Heart left ventricle (tissue), 13 donors: ENCODE measurements at regions not wholly inside any gene's neighbourhood (a gene's known extent, or its start where the extent isn't known, plus 50 kb on each side); places are given as distances from the start of the nearest gene placed in this dataset.

Source experiments
- CTCF ChIP-seq, 12 donors: fragments of 200-600 bp; sonication (generic) in 4 of 12; IDR thresholded peaks; one replicate each; pipeline versions ENCODE4 v1.5.0 to v1.8.0; 2018 to 2022; ENCODE audit warnings: antibody characterized with exemption in 12 of 12, mild to moderate bottlenecking in 5 of 12
- POLR2A ChIP-seq, 2 donors: fragments of 450-650 bp; IDR thresholded peaks; one replicate each; pipeline ENCODE4 v1.6.1; 2017; ENCODE audit warnings: antibody characterized with exemption in 2 of 2, mild to moderate bottlenecking in 2 of 2, moderate library complexity in 2 of 2
- donor health status: ischemic (EF 13 %, LVEDD 7.1; RV severe dilation, severe dysfunction).
- donor health status: DM: no; HTN: yes; CAD: no.
- donor health status: DM: no; HTN: no; CAD: no.
- donor health status: ischemic (EF 25% LVEDD 6.9; RV normal size, moderate dysfunction).
- donor health status: ischemic (EF 25% LVEDD 5.7; RV mildly dilated, moderate dysfunction).
- donor health status: ischemic (EF 35%, LVEDD 5.7; RV mildly dilated, moderate dysfunction).
- donor health status: nonischemic (EF 11% LVEDD 7.7; RV severe dilation, severe dysfunction).
- donor health status: DM: yes; HTN: yes; CAD: no.
- donor health status: PGD.
- donor health status: ischemic (EF 29% LVEDD 5.4; RV normal size, mild dysfunction).
- donor health status: nonischemic (EF 23%, LVEDD 6.1; RV moderate dilation, normal function).

DNA sequence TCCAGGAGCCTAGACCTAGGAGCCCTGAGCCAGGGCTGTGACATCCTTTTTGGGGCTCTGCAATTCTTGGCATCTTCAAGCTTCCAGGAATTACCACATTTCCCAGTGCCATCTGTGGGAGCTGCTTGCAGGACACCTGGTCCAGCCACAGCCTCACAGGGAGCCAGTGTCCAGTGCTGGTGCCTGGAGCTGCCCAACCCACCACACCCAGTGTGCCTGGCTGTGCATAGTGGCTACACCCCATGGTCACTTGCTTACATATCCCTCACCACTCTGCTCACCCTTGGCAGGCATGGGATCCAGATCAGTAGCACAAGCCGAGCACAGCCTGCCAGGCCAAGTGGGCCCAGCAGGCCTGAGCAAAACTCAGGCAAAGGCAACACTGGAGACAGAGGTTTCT is 2151.4 kb upstream of the PCDH20 start:
- TF ChIP-seq CTCF (IDR thresholded peaks at IDR 0.05) (no peak), POLR2A (IDR thresholded peaks at IDR 0.05) (no peak)
